Activated CD8-positive, alpha-beta memory T cell treated with anti-CD3 and anti-CD28 coated beads for 36 hours (primary cell): ENCODE measurements at regions not wholly inside any gene's neighbourhood (a gene's known extent, or its start where the extent isn't known, plus 50 kb on each side); places are given as distances from the start of the nearest gene placed in this dataset.

Source experiments
- CTCF ChIA-PET: fragments of 350-600 bp; sonication (Branson Sonifier 250); formaldehyde crosslinking; loops from one replicate; lab custom pipeline; 2021; ENCODE audit warnings: antibody characterized with exemption; lab: Charles Lee
- POLR2A ChIA-PET: fragments of 350-600 bp; sonication (Branson Sonifier 250); formaldehyde crosslinking; loops from one replicate; lab custom pipeline; 2021; ENCODE audit warnings: antibody characterized with exemption; lab: Charles Lee

- CTCF ChIA-PET, result no interaction called here
- POLR2A ChIA-PET, result no interaction called here
These were observed 363.8 kb upstream of the TMEM132C start for GRCh38 chr12:127903146-127903545.

GRCh38 chr12:127909041-127909440 is 357.9 kb upstream of the TMEM132C start:
- CTCF ChIA-PET, result no interaction called here

DNA sequence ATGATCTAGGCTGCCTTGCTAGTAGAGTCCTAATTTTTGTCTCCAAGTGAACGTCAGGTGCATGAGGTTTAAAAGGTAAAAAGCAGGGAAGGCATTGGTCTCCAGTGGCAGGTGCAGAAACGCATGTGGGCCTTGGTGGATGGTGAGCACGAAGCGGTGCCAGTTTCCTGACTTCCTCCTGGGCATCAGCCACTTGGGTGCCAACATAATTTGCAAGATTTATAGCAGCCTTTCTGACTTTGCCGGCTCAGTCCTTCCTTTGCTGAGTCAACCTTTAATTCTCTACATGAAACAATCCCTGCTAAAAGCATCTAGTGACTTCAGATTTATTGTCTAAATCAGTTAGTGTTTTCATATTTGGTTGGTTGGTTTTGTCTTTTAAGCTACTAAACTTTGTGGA is 355.7 kb upstream of the TMEM132C start:
- ChIA-PET POLR2A (no interaction called here), CTCF (no interaction called here)

More at GRCh38 chr12:127909041-127909440, 357.9 kb upstream of the TMEM132C start:
- POLR2A ChIA-PET, result no interaction called here

DNA sequence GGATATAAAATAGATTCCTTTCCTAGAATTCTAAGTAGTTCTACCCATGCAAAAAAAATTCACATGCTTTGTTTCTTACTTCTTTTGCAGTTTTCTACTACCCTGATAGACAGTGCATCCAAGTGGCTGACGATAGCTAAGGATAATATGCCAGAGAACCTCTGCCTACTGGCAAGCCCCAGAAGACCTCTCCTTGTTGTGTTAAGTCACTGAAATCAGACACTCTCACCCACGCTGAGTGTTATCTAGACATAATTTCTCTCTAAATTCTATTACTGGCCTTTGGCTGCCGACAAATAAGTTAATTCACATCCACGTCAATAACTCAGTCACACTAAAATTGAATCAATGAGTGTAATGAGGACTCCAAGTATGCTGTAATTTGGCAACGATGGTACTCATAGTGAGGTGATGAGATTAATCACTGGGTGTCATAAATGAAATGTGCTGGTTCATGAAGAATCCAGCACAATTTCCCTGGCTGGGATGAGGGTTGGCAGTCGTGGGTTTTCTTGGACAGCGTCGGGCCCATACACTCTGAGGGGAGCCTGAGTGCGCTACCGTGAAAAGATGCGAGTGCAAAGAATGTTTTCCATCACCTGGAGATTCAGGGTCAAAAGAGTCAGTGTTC is 354.8 kb upstream of the TMEM132C start:
- CTCF ChIA-PET, result no interaction called here
- POLR2A ChIA-PET, result no interaction called here

DNA sequence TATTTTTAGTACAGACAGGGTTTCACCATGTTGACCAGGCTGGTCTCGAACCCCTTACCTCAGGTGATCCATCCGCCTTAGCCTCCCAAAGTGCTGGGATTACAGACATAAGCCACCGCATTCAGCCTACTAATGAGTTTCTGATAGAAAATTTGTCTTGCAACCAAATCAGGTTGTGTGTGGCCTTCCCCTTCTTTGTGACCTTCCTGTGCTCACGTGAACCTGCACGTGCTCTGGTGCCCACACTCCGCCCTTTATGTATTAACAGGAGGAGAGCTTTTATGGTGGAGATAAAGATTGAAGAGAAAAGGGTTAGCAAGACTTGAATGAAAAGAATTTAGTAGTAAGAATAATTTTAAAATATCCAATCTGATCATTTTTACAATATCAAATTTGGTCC is 343.5 kb upstream of the TMEM132C start:
- CTCF ChIA-PET, result no interaction called here
- POLR2A ChIA-PET, result no interaction called here

DNA sequence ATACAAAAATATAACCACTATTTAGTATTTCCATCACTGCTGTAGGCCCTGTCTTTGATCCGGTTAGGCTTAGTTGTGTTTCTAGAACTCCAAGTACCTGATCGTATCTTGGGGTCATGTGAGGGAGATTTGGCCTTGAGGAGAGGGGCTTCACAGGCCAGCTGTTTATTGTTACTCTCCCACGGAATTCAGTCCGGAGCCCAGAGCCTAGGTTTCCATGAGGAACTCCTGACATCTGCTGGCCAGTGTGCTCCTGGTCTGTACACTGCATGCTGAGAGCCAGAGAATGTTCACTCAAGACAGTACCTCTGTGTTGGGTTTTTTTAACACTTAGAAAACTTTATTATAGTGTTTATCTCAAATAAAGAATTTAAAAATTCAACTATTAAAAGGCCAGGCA is 341.0 kb upstream of the TMEM132C start:
- ChIA-PET CTCF (no interaction called here), POLR2A (no interaction called here)

- CTCF ChIA-PET, result no interaction called here
- POLR2A ChIA-PET, result no interaction called here
These were observed 338.8 kb upstream of the TMEM132C start for GRCh38 chr12:127928178-127928577.

- CTCF ChIA-PET, result no interaction called here
- POLR2A ChIA-PET, result no interaction called here
These were observed 338.1 kb upstream of the TMEM132C start for GRCh38 chr12:127928615-127929571.

- CTCF ChIA-PET, result no interaction called here
- POLR2A ChIA-PET, result no interaction called here
These were observed 336.8 kb upstream of the TMEM132C start for GRCh38 chr12:127930122-127930521.

- ChIA-PET POLR2A (no interaction called here), CTCF (no interaction called here)
These were observed 332.6 kb upstream of the TMEM132C start for GRCh38 chr12:127934409-127934808.

GRCh38 chr12:127936463-127936862 is 330.5 kb upstream of the TMEM132C start:
- CTCF ChIA-PET, result no interaction called here
- POLR2A ChIA-PET, result no interaction called here

DNA sequence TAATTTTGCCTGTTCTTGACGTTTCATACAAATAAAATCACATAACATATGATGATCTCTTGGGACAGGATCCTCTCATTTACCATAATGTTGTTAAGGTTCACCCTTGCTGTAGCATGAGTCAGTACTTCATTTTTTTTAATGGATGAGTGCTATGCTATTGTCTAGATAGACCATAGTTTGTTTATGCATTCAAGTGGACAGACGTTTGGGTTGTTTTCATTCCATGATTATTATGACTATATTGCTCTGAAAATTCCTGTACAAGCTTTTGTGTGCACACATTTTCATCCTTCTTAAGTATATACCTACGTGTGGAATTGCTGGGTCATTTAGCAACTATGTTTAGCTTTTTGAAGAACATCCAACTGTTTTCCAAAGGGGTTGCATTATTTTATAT is 325.6 kb upstream of the TMEM132C start:
- ChIA-PET CTCF (no interaction called here), POLR2A (no interaction called here)

- ChIA-PET CTCF (no interaction called here), POLR2A (no interaction called here)
These were observed 324.0 kb upstream of the TMEM132C start for GRCh38 chr12:127942981-127943380.

DNA sequence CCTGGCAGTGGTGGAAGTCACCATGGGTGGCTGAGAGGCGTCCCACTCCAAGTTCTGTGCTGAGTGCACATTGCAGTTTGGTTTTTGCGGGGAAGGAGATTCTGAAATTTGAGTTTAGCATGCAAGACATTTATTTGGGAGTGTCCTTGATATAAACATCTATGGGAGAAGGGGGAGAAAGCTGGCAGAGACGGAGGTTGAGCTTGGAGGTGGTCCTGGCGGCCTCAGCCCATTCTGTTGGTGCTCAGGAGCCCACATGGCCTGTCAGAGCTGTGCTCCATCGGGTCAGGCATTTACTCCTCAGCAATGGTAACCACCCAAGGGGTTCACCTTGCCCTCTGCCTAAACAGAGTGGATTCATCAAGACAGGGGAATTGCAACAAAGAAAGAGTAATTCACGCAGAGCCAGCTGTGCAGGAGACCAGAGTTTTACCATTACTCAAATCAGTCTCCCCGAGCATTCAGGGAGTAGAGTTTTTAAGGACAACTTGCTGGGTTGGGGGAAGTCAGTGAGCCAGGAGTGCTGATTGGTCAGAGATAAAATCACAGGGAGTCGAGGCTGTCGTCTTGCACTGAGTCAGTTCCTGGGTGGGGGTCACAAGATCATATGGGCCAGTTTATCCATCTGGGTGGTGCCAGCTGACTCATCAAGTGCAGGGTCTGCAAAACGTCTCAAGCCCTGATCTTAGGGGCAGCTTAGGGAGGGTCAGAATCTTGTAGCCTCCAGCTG is 323.3 kb upstream of the TMEM132C start:
- ChIA-PET POLR2A (no interaction called here), CTCF (no interaction called here)

GRCh38 chr12:127944211-127944899 is 322.6 kb upstream of the TMEM132C start:
- ChIA-PET CTCF (no interaction called here), POLR2A (no interaction called here)

DNA sequence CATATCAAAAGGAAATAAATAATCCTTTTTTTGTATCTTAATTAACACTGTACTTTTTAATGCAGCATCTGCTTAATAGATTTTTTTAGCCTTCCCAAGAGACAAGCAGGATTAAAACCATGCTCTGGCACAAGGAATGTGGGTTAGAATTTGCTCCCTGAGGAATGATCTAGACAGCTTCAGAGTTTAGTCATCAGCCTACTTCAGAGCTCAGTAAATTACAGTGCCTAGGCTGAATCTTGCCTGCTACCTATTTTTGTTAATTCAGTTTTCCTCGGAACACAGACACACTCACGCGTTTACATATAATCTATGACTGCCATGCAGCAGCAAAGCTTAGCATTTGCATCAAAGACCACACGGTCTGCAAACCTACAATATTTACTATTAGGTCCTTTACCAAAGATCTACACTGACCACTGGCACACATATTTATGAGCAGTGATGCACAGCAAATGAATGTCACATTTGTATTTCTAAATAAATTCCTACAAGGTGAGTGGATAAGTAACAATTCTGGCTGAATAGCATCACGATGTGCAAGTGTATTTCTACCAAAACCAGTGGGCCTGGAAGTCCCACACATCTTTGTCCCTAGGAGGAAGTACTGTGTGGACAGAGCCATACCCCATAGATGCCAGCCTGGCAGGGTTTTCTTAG is 309.8 kb upstream of the TMEM132C start:
- ChIA-PET CTCF (no interaction called here), POLR2A (no interaction called here)

DNA sequence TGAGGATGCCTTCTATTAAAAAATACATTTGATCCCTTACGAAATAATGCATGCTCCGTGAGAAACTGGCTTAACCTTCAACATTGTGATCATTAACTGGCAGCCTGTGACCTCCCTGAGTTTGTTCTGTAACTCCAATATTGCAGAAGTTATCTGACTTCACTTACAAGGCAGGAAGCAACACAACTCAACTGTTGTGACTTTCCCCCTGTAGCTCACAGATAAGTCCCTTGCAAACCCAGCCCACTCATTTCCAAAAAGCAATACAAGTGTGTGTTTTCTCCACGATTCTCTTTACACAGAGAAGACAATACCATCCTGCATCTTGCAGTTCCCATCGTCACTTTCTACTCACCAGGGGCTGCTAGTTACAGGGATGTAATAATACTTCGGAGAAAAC is 304.7 kb upstream of the TMEM132C start:
- ChIA-PET CTCF (no interaction called here), POLR2A (no interaction called here)

DNA sequence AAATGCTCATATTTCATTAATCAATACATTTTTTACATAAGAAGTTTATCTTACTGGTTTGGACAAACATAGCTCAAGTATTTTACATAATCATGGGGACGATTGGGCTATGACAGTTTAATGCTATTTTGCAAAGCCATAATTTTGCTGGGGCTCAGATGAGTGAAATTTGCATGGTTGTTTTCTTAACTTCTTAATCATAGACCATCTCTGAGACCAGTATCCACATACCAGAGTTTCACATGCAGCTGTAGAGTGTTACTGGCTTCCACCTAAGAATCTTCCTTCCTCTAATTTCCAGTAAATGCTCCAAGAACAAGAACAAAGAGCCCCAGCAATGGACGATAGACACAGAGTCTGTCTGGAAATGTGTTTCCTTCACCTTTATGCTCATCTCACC is 303.0 kb upstream of the TMEM132C start:
- POLR2A ChIA-PET, result no interaction called here
- CTCF ChIA-PET, result no interaction called here

- ChIA-PET CTCF (no interaction called here), POLR2A (no interaction called here)
These were observed 302.3 kb upstream of the TMEM132C start for GRCh38 chr12:127964717-127965116.
